WTC11 (cell line): ENCODE measurements at regions not wholly inside any gene's neighbourhood (a gene's known extent, or its start where the extent isn't known, plus 50 kb on each side); places are given as distances from the start of the nearest gene placed in this dataset.

Experiments
- ATF1 ChIP-seq: sonication (generic); formaldehyde crosslinking; IDR thresholded peaks from 2 replicates; pipeline ENCODE4 v1.8.1; 2023; ENCODE audit warnings: mild to moderate bottlenecking, moderate library complexity, missing genetic modification reagents
- CREB1 ChIP-seq: sonication (generic); formaldehyde crosslinking; IDR thresholded peaks from 2 replicates; pipeline ENCODE4 v1.8.0; 2023; ENCODE audit warnings: mild to moderate bottlenecking, missing genetic modification reagents
- JUN ChIP-seq: sonication (generic); formaldehyde crosslinking; IDR thresholded peaks from 2 replicates; pipeline ENCODE4 v1.8.0; 2023; ENCODE audit warnings: mild to moderate bottlenecking, missing genetic modification reagents
- NR2C2 ChIP-seq: sonication (generic); formaldehyde crosslinking; IDR thresholded peaks from 2 replicates; pipeline ENCODE4 v1.8.0; 2022; ENCODE audit warnings: mild to moderate bottlenecking, missing genetic modification reagents
- NR3C1 ChIP-seq: sonication (generic); formaldehyde crosslinking; conservative IDR thresholded peaks from 2 replicates; pipeline ENCODE4 v1.8.1; 2023; ENCODE audit warnings: low read depth, mild to moderate bottlenecking, missing genetic modification reagents
- TEAD4 ChIP-seq: sonication (generic); formaldehyde crosslinking; IDR thresholded peaks from 2 replicates; pipeline ENCODE4 v1.8.0; 2022; ENCODE audit warnings: mild to moderate bottlenecking, missing genetic modification reagents
- TF ChIP-seq, protein P1 (sequence below): sonication (generic); formaldehyde crosslinking; IDR thresholded peaks from 2 replicates; pipeline ENCODE4 v1.8.1; 2023; ENCODE audit warnings: mild to moderate bottlenecking, moderate library complexity, missing genetic modification reagents
- TF ChIP-seq, protein P2 (sequence below): fragments of 200-600 bp; IDR thresholded peaks from 2 replicates; pipeline ENCODE4 v1.8.0; 2022; ENCODE audit warnings: antibody characterized with exemption
- TF ChIP-seq, protein P3 (sequence below): sonication (generic); formaldehyde crosslinking; IDR thresholded peaks from 2 replicates; pipeline ENCODE4 v1.8.1; 2022; ENCODE audit warnings: mild to moderate bottlenecking, missing genetic modification reagents, moderate library complexity, borderline replicate concordance
- TF ChIP-seq, protein P4 (sequence below): sonication (generic); formaldehyde crosslinking; conservative IDR thresholded peaks from 2 replicates; pipeline ENCODE4 v1.8.1; 2023; ENCODE audit warnings: mild to moderate bottlenecking, low read depth, missing genetic modification reagents, moderate library complexity
- TF ChIP-seq, protein P5 (sequence below): sonication (generic); formaldehyde crosslinking; IDR thresholded peaks from 2 replicates; pipeline ENCODE4 v1.8.1; 2023; ENCODE audit warnings: mild to moderate bottlenecking, missing genetic modification reagents
- TF ChIP-seq, protein P6 (sequence below): sonication (generic); formaldehyde crosslinking; IDR thresholded peaks from 2 replicates; pipeline ENCODE4 v1.8.1; 2023; ENCODE audit warnings: mild to moderate bottlenecking, missing genetic modification reagents, borderline replicate concordance

DNA sequence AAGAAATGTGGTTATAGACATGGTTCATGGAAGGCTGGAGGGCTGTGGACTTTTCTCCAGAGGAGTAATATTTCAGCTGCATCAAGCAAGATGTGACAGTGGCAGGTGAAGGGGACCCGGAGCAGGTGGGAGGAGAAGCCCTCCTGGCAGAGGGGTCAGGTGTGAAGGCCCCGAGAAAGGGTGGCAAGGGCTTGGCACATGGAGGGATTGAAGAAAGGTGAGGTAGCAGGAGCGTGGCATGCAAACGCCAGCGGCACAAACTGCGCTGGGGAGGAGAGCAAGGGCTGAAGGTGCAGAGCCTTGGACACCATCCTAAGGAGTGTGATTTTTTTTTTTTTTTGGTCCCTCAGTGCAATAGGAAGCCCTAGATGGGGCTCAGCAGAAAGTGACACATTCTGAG lies 244.6 kb downstream of the TOMM20 start:
- TF ChIP-seq JUN (CRISPR knock-in tag) (no peak), TEAD4 (CRISPR knock-in tag) (no peak), NR2C2 (no peak), CREB1 (CRISPR knock-in tag) (no peak), ATF1 (CRISPR knock-in tag) (no peak), NR3C1 (no peak)
- TF ChIP-seq, protein P1, sequence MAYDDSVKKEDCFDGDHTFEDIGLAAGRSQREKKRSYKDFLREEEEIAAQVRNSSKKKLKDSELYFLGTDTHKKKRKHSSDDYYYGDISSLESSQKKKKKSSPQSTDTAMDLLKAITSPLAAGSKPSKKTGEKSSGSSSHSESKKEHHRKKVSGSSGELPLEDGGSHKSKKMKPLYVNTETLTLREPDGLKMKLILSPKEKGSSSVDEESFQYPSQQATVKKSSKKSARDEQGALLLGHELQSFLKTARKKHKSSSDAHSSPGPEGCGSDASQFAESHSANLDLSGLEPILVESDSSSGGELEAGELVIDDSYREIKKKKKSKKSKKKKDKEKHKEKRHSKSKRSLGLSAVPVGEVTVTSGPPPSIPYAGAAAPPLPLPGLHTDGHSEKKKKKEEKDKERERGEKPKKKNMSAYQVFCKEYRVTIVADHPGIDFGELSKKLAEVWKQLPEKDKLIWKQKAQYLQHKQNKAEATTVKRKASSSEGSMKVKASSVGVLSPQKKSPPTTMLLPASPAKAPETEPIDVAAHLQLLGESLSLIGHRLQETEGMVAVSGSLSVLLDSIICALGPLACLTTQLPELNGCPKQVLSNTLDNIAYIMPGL (CRISPR knock-in tag), result no peak
- TF ChIP-seq, protein P2, sequence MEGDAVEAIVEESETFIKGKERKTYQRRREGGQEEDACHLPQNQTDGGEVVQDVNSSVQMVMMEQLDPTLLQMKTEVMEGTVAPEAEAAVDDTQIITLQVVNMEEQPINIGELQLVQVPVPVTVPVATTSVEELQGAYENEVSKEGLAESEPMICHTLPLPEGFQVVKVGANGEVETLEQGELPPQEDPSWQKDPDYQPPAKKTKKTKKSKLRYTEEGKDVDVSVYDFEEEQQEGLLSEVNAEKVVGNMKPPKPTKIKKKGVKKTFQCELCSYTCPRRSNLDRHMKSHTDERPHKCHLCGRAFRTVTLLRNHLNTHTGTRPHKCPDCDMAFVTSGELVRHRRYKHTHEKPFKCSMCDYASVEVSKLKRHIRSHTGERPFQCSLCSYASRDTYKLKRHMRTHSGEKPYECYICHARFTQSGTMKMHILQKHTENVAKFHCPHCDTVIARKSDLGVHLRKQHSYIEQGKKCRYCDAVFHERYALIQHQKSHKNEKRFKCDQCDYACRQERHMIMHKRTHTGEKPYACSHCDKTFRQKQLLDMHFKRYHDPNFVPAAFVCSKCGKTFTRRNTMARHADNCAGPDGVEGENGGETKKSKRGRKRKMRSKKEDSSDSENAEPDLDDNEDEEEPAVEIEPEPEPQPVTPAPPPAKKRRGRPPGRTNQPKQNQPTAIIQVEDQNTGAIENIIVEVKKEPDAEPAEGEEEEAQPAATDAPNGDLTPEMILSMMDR, result no peak
- TF ChIP-seq, protein P3, sequence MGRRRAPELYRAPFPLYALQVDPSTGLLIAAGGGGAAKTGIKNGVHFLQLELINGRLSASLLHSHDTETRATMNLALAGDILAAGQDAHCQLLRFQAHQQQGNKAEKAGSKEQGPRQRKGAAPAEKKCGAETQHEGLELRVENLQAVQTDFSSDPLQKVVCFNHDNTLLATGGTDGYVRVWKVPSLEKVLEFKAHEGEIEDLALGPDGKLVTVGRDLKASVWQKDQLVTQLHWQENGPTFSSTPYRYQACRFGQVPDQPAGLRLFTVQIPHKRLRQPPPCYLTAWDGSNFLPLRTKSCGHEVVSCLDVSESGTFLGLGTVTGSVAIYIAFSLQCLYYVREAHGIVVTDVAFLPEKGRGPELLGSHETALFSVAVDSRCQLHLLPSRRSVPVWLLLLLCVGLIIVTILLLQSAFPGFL (CRISPR knock-in tag), result no peak
- TF ChIP-seq, protein P4, sequence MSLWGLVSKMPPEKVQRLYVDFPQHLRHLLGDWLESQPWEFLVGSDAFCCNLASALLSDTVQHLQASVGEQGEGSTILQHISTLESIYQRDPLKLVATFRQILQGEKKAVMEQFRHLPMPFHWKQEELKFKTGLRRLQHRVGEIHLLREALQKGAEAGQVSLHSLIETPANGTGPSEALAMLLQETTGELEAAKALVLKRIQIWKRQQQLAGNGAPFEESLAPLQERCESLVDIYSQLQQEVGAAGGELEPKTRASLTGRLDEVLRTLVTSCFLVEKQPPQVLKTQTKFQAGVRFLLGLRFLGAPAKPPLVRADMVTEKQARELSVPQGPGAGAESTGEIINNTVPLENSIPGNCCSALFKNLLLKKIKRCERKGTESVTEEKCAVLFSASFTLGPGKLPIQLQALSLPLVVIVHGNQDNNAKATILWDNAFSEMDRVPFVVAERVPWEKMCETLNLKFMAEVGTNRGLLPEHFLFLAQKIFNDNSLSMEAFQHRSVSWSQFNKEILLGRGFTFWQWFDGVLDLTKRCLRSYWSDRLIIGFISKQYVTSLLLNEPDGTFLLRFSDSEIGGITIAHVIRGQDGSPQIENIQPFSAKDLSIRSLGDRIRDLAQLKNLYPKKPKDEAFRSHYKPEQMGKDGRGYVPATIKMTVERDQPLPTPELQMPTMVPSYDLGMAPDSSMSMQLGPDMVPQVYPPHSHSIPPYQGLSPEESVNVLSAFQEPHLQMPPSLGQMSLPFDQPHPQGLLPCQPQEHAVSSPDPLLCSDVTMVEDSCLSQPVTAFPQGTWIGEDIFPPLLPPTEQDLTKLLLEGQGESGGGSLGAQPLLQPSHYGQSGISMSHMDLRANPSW (CRISPR knock-in tag), result no peak
- TF ChIP-seq, protein P5, sequence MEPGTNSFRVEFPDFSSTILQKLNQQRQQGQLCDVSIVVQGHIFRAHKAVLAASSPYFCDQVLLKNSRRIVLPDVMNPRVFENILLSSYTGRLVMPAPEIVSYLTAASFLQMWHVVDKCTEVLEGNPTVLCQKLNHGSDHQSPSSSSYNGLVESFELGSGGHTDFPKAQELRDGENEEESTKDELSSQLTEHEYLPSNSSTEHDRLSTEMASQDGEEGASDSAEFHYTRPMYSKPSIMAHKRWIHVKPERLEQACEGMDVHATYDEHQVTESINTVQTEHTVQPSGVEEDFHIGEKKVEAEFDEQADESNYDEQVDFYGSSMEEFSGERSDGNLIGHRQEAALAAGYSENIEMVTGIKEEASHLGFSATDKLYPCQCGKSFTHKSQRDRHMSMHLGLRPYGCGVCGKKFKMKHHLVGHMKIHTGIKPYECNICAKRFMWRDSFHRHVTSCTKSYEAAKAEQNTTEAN (CRISPR knock-in tag), result no peak
- TF ChIP-seq, protein P6, sequence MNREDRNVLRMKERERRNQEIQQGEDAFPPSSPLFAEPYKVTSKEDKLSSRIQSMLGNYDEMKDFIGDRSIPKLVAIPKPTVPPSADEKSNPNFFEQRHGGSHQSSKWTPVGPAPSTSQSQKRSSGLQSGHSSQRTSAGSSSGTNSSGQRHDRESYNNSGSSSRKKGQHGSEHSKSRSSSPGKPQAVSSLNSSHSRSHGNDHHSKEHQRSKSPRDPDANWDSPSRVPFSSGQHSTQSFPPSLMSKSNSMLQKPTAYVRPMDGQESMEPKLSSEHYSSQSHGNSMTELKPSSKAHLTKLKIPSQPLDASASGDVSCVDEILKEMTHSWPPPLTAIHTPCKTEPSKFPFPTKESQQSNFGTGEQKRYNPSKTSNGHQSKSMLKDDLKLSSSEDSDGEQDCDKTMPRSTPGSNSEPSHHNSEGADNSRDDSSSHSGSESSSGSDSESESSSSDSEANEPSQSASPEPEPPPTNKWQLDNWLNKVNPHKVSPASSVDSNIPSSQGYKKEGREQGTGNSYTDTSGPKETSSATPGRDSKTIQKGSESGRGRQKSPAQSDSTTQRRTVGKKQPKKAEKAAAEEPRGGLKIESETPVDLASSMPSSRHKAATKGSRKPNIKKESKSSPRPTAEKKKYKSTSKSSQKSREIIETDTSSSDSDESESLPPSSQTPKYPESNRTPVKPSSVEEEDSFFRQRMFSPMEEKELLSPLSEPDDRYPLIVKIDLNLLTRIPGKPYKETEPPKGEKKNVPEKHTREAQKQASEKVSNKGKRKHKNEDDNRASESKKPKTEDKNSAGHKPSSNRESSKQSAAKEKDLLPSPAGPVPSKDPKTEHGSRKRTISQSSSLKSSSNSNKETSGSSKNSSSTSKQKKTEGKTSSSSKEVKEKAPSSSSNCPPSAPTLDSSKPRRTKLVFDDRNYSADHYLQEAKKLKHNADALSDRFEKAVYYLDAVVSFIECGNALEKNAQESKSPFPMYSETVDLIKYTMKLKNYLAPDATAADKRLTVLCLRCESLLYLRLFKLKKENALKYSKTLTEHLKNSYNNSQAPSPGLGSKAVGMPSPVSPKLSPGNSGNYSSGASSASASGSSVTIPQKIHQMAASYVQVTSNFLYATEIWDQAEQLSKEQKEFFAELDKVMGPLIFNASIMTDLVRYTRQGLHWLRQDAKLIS (CRISPR knock-in tag), result no peak
